H1 (cell line): ENCODE measurements at regions not wholly inside any gene's neighbourhood (a gene's known extent, or its start where the extent isn't known, plus 50 kb on each side); places are given as distances from the start of the nearest gene placed in this dataset.

Experiments used
- BACH1 ChIP-seq: IDR thresholded peaks from 2 replicates; pipeline ENCODE4 v1.6.1; 2012; ENCODE audit warnings: low read length, improper control_type of control experiment
- CTCF ChIP-seq, 3 experiments: IDR thresholded peaks; 1 replicate in 2 of 3; 2 replicates in 1 of 3; pipeline versions ENCODE4 v1.5.1 to v1.6.1; 2011; ENCODE audit warnings: low read length in 3 of 3, mild to moderate bottlenecking in 3 of 3, inconsistent platforms in 2 of 3, low read depth in 1 of 3, moderate library complexity in 1 of 3; ENCODE audit not compliant: insufficient read depth in 1 of 3; ENCODE audit errors: control extremely low read depth in 1 of 3
- EP300 ChIP-seq, 2 experiments: IDR thresholded peaks; 1 replicate in 1 of 2; 2 replicates in 1 of 2; pipeline ENCODE4 v1.6.1; 2011 to 2012; ENCODE audit warnings: low read depth in 2 of 2, low read length in 2 of 2, mild to moderate bottlenecking in 2 of 2, borderline replicate concordance in 1 of 2, inconsistent platforms in 1 of 2, moderate library complexity in 1 of 2
- KDM4A ChIP-seq: IDR thresholded peaks from one replicate; pipeline ENCODE4 v1.7.1; 2012; ENCODE audit warnings: low read depth, mild to moderate bottlenecking, moderate library complexity, low read length, inconsistent platforms; ENCODE audit not compliant: severe bottlenecking
- MAX ChIP-seq: IDR thresholded peaks from 2 replicates; pipeline ENCODE4 v1.6.1; 2012; ENCODE audit warnings: inconsistent platforms

GRCh38 chr1:235014756-235015155, 113.9 kb downstream of the TOMM20 start (continued):
- TF ChIP-seq KDM4A (no peak), MAX (no peak), BACH1 (no peak), CTCF (IDR thresholded peaks at IDR 0.05; ENCODE audit: control extremely low read depth in 1 of 3, insufficient read depth in 1 of 3, low read depth in 1 of 3, low read length in 3 of 3) (no peak), EP300 (IDR thresholded peaks at IDR 0.05; ENCODE audit: borderline replicate concordance in 1 of 2, low read depth in 2 of 2, low read length in 2 of 2) (no peak)
